ENCODE measurements at regions not wholly inside any gene's neighbourhood (a gene's known extent, or its start where the extent isn't known, plus 50 kb on each side); places are given as distances from the start of the nearest gene placed in this dataset.

GRCh38 chr10:123560301-123561140, 105.6 kb upstream of the GPR26 start:
- H3K27ac ChIP-seq = no peak overlapping the region
- no peaks in the 10 kb centered on the region for H3K9me3 ChIP-seq
- no peaks in the 10 kb centered on the region for H3K4me1 ChIP-seq
- H3K36me3 ChIP-seq = no peaks in the 10 kb centered on the region
- intact Hi-C loops (cut with DNase I) = no loop called here
- no peak overlapping the region for H3K4me3 ChIP-seq
- TF ChIP-seq CTCF (IDR thresholded peaks at IDR 0.05) (no peak), POLR2AphosphoS5 (IDR thresholded peaks at IDR 0.05; ENCODE audit: insufficient read depth in 1 of 2, low read depth in 1 of 2) (no peak), POLR2A (IDR thresholded peaks at IDR 0.05) (no peak)
- peak; percentile 46 to 54 for DNase-seq (ENCODE audit: extremely low spot score in 2 of 2)
- no peaks in the 10 kb centered on the region for H3K27me3 ChIP-seq

GRCh38 chr10:123561141-123561440, 105.1 kb upstream of the GPR26 start:
- H3K9me3 ChIP-seq = no peaks in the 10 kb centered on the region
- H3K4me1 ChIP-seq = no peaks in the 10 kb centered on the region
- DNase-seq (ENCODE audit: extremely low spot score in 2 of 2) = peak; percentile 22 to 67
- H3K4me3 ChIP-seq = no peak overlapping the region
- H3K36me3 ChIP-seq = no peaks in the 10 kb centered on the region
- no peaks in the 10 kb centered on the region for H3K27me3 ChIP-seq
- intact Hi-C loops (cut with DNase I) = no loop called here
- TF ChIP-seq CTCF (IDR thresholded peaks at IDR 0.05) = no peak
- no peak for TF ChIP-seq POLR2AphosphoS5 (IDR thresholded peaks at IDR 0.05; ENCODE audit: insufficient read depth in 1 of 2, low read depth in 1 of 2)
- no peak for TF ChIP-seq POLR2A (IDR thresholded peaks at IDR 0.05)
- no peak overlapping the region for H3K27ac ChIP-seq

GRCh38 chr10:123562387-123562786, 103.8 kb upstream of the GPR26 start:
- Histone ChIP-seq H3K36me3 (no peaks in the 10 kb centered on the region), H3K4me1 (no peaks in the 10 kb centered on the region), H3K27me3 (no peaks in the 10 kb centered on the region), H3K4me3 (no peak overlapping the region), H3K9me3 (no peaks in the 10 kb centered on the region), H3K27ac (no peak overlapping the region)
- TF ChIP-seq POLR2AphosphoS5 (IDR thresholded peaks at IDR 0.05; ENCODE audit: insufficient read depth in 1 of 2, low read depth in 1 of 2) = no peak
- TF ChIP-seq POLR2A (IDR thresholded peaks at IDR 0.05) = no peak
- no peak for TF ChIP-seq CTCF (IDR thresholded peaks at IDR 0.05)
- peak; percentile 34 to 69 for DNase-seq (ENCODE audit: extremely low spot score in 2 of 2)
- intact Hi-C loops (cut with DNase I) = no loop called here

- H3K27ac ChIP-seq = no peak overlapping the region
- H3K4me1 ChIP-seq = no peaks in the 10 kb centered on the region
- H3K4me3 ChIP-seq = no peak overlapping the region
- H3K36me3 ChIP-seq = no peaks in the 10 kb centered on the region
- intact Hi-C loops (cut with DNase I) = no loop called here
- DNase-seq (ENCODE audit: extremely low spot score in 2 of 2) = peak; percentile 62 to 72
- no peaks in the 10 kb centered on the region for H3K9me3 ChIP-seq
- H3K27me3 ChIP-seq = no peaks in the 10 kb centered on the region
- TF ChIP-seq POLR2AphosphoS5 (IDR thresholded peaks at IDR 0.05; ENCODE audit: insufficient read depth in 1 of 2, low read depth in 1 of 2) (no peak), POLR2A (IDR thresholded peaks at IDR 0.05) (no peak), CTCF (IDR thresholded peaks at IDR 0.05) (no peak)
Observed at GRCh38 chr10:123562811-123563580, 103.2 kb upstream of the GPR26 start.

- H3K27me3 ChIP-seq = no peaks in the 10 kb centered on the region
- H3K36me3 ChIP-seq = no peaks in the 10 kb centered on the region
- no peak overlapping the region for H3K27ac ChIP-seq
- intact Hi-C loops (cut with DNase I) = no loop called here
- no peak for TF ChIP-seq POLR2AphosphoS5 (IDR thresholded peaks at IDR 0.05; ENCODE audit: insufficient read depth in 1 of 2, low read depth in 1 of 2)
- TF ChIP-seq CTCF (IDR thresholded peaks at IDR 0.05) = no peak
- TF ChIP-seq POLR2A (IDR thresholded peaks at IDR 0.05) = no peak
- H3K4me3 ChIP-seq = no peak overlapping the region
- peak; percentile 54 to 85 for DNase-seq (ENCODE audit: extremely low spot score in 2 of 2)
- no peaks in the 10 kb centered on the region for H3K9me3 ChIP-seq
- H3K4me1 ChIP-seq = no peaks in the 10 kb centered on the region
Observed at GRCh38 chr10:123563581-123563855, 102.6 kb upstream of the GPR26 start.

Data from vagina (tissue), 2 donors.